ENCODE measurements at regions not wholly inside any gene's neighbourhood (a gene's known extent, or its start where the extent isn't known, plus 50 kb on each side); places are given as distances from the start of the nearest gene placed in this dataset.

- no peak for DNase-seq
Observed at GRCh38 chr18:76569644-76570419, 74.8 kb upstream of the ZNF516 start.

DNA sequence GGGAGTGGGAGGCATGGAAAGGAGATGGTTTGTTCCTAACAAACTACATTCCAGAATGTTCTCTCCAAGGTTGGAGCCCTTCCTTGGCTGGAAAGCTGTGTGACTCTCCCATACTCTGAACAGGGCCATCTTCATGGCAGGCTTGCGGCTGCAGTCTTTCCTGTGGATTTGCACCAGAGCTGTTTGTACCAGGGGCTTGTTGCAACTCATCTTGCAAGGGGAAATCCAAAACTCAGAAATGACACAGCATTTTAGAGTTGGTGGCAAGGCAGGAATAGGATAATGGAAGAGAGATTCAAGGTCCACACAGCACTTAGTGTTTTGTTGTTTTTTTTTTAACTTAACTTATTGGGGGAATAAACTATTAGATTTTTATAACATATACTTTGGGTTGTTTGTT lies 73.7 kb upstream of the ZNF516 start:
- DNase-seq, result peak; percentile 61

DNA sequence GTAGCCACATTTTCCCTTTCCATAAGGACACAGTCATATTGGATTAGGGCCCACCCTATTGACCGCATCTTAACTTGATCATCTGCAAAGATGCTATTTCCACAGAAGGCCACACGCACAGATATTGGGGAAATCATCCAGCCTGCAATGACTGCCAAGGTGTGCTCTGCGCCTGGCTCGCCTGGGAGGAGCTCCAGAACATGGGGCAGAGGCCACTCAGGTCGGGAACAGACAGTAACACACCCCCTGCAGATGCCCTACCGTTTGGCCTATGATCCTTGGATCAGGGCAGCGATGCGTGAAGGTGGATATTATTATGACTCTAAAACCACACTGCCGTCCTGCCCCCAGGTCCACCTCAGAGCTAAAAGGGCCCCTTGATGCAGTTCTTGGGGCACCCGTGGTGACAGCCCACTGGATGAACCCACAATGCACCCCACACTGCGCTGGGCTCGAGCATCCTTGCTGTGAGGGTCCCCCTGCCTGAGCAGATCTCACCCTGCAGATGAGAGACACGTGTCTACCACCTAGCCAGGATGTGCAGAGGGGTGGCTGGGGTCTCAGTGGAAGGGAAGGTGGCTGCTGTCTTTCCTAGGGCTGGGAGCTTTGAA lies 72.9 kb upstream of the ZNF516 start:
- DNase-seq, result no peak

GRCh38 chr18:76566987-76567386 lies 71.9 kb upstream of the ZNF516 start:
- DNase-seq, result no peak

- DNase-seq, result peak; percentile 94
Observed at GRCh38 chr18:76565238-76566173, 70.5 kb upstream of the ZNF516 start.

DNA sequence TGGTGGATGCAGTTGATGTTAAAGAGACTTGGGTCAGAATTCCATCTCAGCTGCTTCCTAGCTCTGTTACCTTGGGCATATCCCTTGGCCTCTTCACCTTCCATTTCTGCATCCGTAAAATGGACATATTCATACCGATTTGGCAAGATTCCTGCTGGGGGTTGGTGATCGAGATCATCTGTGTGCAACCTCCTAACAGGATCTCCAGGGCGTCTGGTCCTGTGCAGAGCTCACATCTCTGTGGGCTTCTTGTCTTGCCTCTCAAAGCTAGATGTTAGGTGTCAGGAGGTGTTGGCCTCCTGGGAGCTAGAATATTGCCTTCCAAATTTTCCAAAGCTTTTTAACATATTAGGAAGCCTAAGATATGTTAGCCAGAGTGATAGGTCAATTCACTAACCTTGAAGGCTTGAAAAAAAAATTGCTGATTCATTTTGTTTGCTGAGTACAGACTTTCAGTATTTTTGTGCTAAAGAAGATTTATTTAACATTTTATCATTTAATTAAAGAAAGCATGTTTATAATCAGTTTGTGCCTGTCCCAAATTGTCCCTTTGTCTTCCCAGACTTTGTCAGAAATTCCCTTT lies 69.7 kb upstream of the ZNF516 start:
- DNase-seq, result no peak

- DNase-seq, result peak; percentile 59
Observed at GRCh38 chr18:76564117-76564516, 69.1 kb upstream of the ZNF516 start.

DNA sequence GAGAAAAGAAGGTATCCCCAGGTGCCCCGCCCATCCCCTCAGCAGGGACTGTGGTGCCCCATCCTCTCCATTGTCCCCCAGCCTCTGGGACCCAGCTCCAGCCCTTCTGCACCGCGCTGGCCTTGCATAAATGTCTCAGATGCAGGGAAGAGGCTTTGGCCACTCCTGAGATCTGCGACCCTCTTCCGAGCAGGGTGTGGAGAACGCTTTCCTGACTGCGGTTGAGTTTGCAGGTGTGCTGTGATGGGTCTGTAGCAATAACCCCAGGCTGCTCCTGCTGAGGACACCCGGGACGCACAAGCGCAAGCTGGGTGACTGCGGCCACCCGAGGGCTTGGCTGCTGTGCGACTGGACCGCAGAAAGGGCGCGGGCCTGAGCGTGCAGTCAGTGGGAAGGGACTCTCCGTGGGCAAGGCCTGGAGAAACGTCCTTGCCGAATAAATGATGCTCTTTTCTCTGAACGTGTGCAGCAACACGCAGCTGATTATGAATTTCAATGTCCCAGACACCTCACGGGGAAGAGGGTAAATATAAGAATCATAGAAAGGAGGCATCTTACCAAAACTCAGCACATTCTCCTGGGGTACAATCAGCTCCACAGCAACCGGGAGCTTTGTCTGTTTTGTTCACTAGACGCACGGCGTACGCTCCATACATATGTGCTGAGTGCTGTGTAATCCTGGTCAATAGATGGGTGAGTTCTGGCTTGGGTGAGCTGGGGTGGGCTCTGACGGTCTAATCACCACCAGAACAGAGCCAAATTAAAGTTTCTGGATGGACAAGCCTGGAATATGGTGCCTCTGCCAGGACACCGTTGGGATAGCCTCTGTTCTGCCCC lies 67.5 kb upstream of the ZNF516 start:
- no peak for DNase-seq

DNA sequence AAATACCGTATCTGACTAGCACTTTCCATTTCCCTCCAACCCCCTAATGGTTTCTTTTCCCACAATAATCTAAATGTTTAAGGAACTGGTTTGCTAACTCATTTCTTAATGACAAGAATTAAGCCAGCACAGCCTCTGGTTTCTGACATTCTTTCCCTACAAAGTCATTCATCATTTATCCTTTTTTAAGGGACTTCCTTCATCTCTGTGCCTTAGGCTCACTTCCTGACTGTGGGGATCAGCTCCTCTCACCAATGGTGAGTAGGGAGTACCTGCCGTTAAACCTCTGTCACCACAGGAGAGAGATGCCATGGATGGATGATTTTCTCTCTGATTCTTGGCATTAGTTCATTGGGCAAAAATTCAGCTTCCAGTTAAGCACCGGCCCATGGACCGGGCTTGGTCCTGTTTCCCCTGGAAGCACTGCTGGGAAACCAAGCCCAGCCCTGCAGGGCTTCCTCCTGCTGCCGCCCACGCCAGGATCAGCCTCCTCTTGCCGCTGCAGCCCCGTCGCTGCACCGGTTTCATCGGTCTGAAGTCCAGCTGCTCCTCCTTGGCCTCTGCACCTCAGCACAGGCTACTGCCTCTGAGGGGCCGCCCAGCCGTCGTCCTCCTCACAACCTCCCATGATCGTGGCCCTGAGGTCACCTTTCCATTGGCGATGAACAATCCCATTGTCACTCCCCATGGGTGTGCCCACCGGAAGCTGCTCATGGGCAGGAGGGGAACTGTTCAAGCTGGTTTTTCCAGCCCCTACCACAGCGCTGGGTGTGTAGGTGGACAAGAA lies 64.0 kb upstream of the ZNF516 start:
- peak; percentile 70 for DNase-seq

GRCh38 chr18:76557026-76557575 lies 62.1 kb upstream of the ZNF516 start:
- DNase-seq, result no peak

GRCh38 chr18:76554547-76555222 lies 59.6 kb upstream of the ZNF516 start:
- DNase-seq, result peak; percentile 38

DNA sequence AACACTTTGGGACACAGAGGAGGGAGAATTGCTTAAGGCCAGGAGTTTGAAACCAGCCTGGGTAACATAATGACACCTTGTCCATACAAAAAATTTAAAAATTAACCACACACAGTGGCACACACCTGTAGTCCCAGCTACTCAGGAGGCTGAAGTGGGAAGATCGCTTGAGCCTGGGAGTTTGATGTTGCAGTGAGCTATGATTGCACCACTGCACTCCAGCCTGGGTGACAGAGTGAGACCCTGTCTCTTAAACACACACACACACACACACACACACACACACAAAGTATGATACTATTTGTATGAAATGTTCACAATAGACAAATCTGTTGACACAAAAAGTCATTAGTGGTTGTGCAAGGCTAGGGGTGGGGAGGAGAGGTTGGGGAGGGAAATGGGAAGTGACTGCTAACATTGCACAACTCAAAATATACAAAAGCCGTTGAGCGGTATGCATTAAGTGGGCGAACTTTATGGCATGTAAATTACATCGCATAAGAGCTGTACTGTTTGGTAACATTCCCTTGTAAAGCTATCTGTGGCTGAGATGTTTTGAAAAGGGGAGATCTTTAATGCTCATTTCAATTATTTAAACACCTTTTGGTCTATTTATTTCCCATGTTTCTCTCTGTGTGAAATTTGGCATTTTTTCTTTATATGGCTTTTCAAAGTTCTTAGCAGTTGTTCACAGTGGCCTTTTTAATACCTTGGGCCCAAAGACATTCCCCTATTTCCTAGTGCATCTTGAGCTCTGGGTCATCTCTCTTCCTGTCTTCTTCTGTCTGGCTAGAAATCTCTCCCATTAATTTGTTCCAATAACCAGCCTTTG lies 58.9 kb upstream of the ZNF516 start:
- peak; percentile 92 for DNase-seq

DNA sequence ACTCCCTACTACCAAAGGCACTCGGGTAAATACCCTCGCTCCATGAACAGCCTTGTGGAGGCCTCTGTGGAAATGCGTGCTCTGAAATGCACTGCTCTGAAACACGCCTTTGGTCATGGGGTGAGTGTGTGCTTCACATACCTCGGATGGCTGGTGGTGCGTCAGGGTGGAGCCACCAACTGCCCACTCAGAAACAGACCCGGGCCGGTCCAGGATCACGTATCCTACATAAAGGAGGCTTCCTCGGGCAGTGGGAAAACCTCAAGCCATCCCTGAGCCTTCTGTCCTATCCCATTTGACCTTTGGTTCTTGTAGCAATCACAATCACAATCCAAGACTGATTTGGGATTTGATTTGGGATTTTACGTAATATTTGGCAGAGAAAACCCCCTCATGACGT lies 53.5 kb upstream of the ZNF516 start:
- DNase-seq, result no peak

- no peak for DNase-seq
Observed at GRCh38 chr18:76547296-76547695, 52.3 kb upstream of the ZNF516 start.

- no peak for DNase-seq
Observed at GRCh38 chr18:76546436-76546835, 51.4 kb upstream of the ZNF516 start.

DNA sequence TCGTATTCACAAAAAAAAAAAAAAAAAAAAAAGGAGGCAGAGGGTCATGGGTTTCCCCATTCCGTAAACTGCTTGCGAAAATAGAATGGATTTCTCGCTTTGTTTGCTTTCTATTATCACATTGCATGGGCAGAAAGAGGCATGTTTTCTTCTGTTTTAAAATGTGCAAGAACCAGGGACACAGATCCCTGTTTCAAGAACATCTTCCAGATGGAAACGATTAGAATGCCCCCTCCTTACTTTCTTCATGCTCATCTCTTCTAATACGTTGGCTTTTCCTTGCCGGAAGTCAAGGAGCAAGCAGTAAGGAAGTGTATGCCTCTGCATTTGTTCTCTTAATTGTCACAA lies 51.0 kb upstream of the ZNF516 start:
- peak; percentile 63 for DNase-seq

DNA sequence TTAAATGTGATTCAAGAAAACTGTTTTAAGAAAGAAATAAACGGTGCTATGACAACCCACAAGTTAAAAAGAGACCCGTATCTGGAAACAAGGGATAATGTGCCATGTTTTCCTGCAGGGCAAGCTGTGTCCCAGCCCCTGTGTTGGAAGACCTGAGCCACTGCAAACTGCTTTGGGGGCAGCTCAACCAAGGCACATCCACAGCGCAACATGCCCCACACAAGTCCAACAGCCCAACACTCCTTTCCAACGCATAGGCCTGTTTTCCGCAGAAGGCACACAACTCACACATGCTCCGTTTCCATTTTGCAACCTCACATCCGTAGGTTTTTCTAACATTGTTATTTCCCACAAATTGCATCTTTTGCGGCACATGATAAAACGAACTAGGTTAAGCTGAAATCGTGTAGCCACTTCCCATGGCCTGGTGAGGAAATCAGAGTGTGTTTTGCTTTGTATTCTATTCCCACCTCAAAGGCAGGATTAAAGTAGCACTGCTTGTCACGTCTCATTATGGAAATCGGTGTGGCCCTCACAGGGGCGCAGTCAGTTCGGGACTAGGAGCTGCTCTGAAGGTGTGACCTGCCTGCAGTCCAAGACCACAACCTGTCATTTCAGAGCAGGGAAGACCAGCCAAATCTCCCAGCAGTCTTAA lies 50.5 kb upstream of the ZNF516 start:
- DNase-seq, result peak; percentile 65

DNA sequence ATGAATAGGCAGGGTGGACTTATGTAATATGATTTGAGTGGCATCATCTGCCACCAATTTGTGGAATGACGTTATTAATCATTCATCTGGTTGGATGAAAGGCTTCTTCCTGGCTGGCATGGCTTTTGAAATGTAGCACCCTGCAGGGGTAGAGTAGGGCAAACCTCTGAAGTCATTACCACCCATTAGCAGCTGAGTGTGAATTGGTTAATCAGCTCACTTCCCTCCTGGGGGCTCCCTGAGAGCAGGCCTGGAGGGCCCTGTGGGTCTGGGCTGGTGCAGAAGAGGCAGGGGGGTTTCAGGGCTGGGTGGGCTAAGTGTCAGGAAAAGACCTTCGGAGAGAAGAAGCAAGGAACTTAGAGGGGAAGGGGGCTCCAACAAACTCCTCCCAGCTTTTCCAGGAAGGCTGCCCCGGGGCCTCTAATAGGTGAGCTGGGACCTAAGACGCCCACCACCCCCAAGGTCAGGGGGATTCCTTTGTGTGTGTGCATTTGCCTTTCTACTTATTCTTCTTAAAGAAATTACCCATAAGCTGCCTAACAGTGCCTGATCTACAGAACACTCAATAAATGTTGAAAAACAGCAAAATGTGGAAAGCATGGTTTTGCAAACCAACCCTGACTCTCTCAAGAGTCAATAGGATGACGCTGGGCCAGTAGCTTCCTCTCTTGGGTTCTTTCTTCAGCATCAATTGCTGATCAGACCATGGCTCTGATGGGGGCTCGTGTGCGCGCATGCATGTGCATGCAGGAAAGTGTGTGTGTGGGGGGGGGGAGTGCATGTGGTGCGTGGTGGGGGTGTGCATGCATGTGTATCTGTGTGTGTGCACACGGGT lies 49.7 kb upstream of the ZNF516 start:
- DNase-seq, result peak; percentile 29

Measured in suppressor macrophage treated with lipopolysaccharide for 4 hours (primary cell).